ENCODE measurements at regions not wholly inside any gene's neighbourhood (a gene's known extent, or its start where the extent isn't known, plus 50 kb on each side); places are given as distances from the start of the nearest gene placed in this dataset.

DNA sequence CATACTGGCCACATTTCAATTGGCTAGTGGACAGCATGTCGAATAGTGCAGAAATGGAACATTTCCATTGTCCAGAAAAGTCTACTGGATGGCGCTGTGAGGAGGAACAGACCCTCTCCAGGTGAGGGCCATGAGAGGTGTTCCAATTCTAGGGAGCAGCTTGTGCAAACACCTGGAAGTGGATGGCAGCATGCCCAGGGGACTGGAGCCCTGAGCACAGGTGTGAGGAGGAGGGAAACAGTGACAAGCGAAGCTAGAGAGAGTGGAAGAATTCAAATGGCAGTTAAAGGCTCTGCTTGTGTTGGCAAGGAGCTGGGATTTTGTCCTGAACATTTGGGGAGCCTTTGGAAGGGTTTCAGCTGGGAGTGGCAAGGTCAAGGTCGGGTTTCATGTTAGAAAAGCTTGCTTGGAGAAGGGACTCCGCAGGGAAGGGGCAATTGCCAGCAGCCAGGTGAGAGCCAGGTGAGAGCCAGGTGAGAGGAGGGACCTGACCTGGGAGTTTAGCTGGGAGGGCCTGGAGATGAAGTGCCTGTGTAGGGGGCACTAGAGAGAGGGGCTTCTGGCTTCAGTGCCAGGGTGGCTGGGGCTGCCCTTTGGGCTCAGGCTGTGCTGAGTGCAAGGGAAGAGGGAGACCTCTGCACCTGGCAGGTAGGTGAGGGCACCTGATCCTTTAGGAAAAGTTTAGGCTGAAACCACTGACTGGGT lies 93.8 kb downstream of the LINGO1 start:
- no peaks in the 10 kb centered on the region for H3K9me3 Mint-ChIP-seq
- no peak overlapping the region for H3K4me3 Mint-ChIP-seq
- H3K27ac Mint-ChIP-seq (ENCODE audit: unreplicated experiment) = peak overlapping the region; percentile 63
- peaks cover 89% of the 10 kb centered on the region for H3K4me1 Mint-ChIP-seq
- no peaks in the 10 kb centered on the region for H3K36me3 Mint-ChIP-seq (ENCODE audit: low read depth)
- no peak for DNase-seq (ENCODE audit: low read depth, low spot score)
- no peaks in the 10 kb centered on the region for H3K27me3 Mint-ChIP-seq (ENCODE audit: low read depth)
- no peak for TF ChIP-seq CTCF (conservative IDR thresholded peaks at IDR 0.05)

DNA sequence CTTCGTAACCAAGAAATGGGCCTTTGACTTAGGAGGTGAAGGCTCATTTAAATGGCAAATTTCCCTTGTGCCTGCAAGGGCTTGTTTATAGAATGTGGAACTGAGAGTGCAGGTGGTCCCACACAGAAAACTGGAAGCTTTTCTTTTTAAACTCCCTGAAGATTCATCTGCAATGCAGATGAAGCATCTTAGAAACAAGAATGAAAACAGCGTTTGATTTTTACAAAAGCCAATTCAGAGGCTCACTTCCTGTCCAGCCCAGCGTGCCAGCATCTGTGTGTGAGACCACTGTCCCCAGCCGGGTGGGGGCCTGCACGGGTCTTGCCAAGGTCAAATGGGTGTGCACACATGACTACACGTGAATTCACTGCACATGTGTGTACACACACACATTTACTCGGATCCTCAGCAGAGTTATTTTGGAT lies 94.7 kb downstream of the LINGO1 start:
- Mint-ChIP-seq H3K9me3 (no peaks in the 10 kb centered on the region), H3K36me3 (ENCODE audit: low read depth) (no peaks in the 10 kb centered on the region), H3K27ac (ENCODE audit: unreplicated experiment) (peak overlapping the region; percentile 96), H3K4me3 (peak overlapping the region; percentile 66), H3K27me3 (ENCODE audit: low read depth) (no peaks in the 10 kb centered on the region), H3K4me1 (peaks cover 92% of the 10 kb centered on the region)
- DNase-seq (ENCODE audit: low read depth, low spot score) = no peak
- no peak for TF ChIP-seq CTCF (conservative IDR thresholded peaks at IDR 0.05)

GRCh38 chr15:77537006-77537405 lies 95.7 kb downstream of the LINGO1 start:
- no peaks in the 10 kb centered on the region for H3K27me3 Mint-ChIP-seq (ENCODE audit: low read depth)

DNA sequence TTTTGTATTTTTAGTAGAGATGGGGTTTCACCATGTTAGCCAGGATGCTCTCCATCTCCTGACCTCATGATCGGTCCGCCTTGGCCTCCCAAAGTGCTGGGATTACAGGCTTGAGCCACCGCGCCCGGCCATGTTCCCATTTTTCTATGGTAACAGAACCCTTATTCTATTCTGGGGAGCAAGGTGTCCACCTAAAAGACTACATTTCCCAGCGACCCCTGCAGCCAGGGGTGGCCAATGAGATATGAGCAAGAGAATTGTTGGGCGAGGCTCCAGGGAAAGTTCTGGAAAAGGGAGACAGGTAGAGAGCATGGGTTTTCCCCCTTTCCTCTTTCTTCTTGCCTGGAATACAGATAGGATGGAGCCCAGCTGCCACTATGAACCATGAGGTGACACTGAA lies 96.9 kb downstream of the LINGO1 start:
- Mint-ChIP-seq H3K27me3 (ENCODE audit: low read depth) (no peaks in the 10 kb centered on the region), H3K4me3 (no peak overlapping the region), H3K9me3 (no peaks in the 10 kb centered on the region), H3K36me3 (ENCODE audit: low read depth) (no peaks in the 10 kb centered on the region), H3K4me1 (peaks cover 90% of the 10 kb centered on the region), H3K27ac (ENCODE audit: unreplicated experiment) (peak overlapping the region; percentile 47)
- no peak for DNase-seq (ENCODE audit: low read depth, low spot score)
- no peak for TF ChIP-seq CTCF (conservative IDR thresholded peaks at IDR 0.05)

More at GRCh38 chr15:77537006-77537405, 95.7 kb downstream of the LINGO1 start:
- TF ChIP-seq CTCF (conservative IDR thresholded peaks at IDR 0.05) = no peak
- Mint-ChIP-seq H3K36me3 (ENCODE audit: low read depth) (no peaks in the 10 kb centered on the region), H3K27ac (ENCODE audit: unreplicated experiment) (peak overlapping the region; percentile 96), H3K4me1 (peaks cover 95% of the 10 kb centered on the region), H3K9me3 (no peaks in the 10 kb centered on the region), H3K4me3 (peak overlapping the region; percentile 12)
- DNase-seq (ENCODE audit: low read depth, low spot score) = no peak
